HG02678 (cell line): ENCODE measurements at regions not wholly inside any gene's neighbourhood (a gene's known extent, or its start where the extent isn't known, plus 50 kb on each side); places are given as distances from the start of the nearest gene placed in this dataset.
"Not testable (repeated sequence)": the region's sequence is repeated elsewhere in the genome, so short reads cannot be mapped to it uniquely, and the experiment has no call there.

Experiments
- ATAC-seq: cut with Tn5 transposase; IDR thresholded peaks from one replicate; pipeline ENCODE4 v1.9.1; 2021; ENCODE audit warnings: mild to moderate bottlenecking, moderate library complexity; ENCODE audit not compliant: unreplicated experiment

GRCh38 chr11:100409267-100409666, 277.8 kb upstream of the ARHGAP42 start:
- not testable (repeated sequence) for ATAC-seq

- no peak for ATAC-seq
Measured at GRCh38 chr11:100419518-100419917, 267.6 kb upstream of the ARHGAP42 start.

GRCh38 chr11:100434821-100435641, 252.1 kb upstream of the ARHGAP42 start:
- ATAC-seq: no peak

- ATAC-seq: no peak
Measured at GRCh38 chr11:100438376-100438775, 248.7 kb upstream of the ARHGAP42 start.

GRCh38 chr11:100441086-100441485, 246.0 kb upstream of the ARHGAP42 start:
- no peak for ATAC-seq

- no peak for ATAC-seq
Measured at GRCh38 chr11:100442017-100442416, 245.1 kb upstream of the ARHGAP42 start.

- ATAC-seq: no peak
Measured at GRCh38 chr11:100445231-100445735, 241.8 kb upstream of the ARHGAP42 start.

- ATAC-seq: not testable (repeated sequence)
Measured at GRCh38 chr11:100451801-100452460, 235.2 kb upstream of the ARHGAP42 start.

GRCh38 chr11:100459811-100460210, 227.3 kb upstream of the ARHGAP42 start:
- no peak for ATAC-seq

- no peak for ATAC-seq
Measured at GRCh38 chr11:100460426-100460825, 226.7 kb upstream of the ARHGAP42 start.

- ATAC-seq: no peak
Measured at GRCh38 chr11:100467821-100468508, 219.1 kb upstream of the ARHGAP42 start.

- ATAC-seq: no peak
Measured at GRCh38 chr11:100469835-100470234, 217.3 kb upstream of the ARHGAP42 start.

GRCh38 chr11:100472727-100473389, 214.2 kb upstream of the ARHGAP42 start:
- no peak for ATAC-seq

- ATAC-seq: no peak
Measured at GRCh38 chr11:100473390-100473740, 213.7 kb upstream of the ARHGAP42 start.

GRCh38 chr11:100484948-100485347, 202.1 kb upstream of the ARHGAP42 start:
- ATAC-seq: no peak

GRCh38 chr11:100498780-100499179, 188.3 kb upstream of the ARHGAP42 start:
- no peak for ATAC-seq

GRCh38 chr11:100501450-100501849, 185.6 kb upstream of the ARHGAP42 start:
- no peak for ATAC-seq

- no peak for ATAC-seq
Measured at GRCh38 chr11:100512475-100512874, 174.6 kb upstream of the ARHGAP42 start.

GRCh38 chr11:100515087-100515486, 172.0 kb upstream of the ARHGAP42 start:
- ATAC-seq: no peak

- no peak for ATAC-seq
Measured at GRCh38 chr11:100525197-100525596, 161.9 kb upstream of the ARHGAP42 start.

- no peak for ATAC-seq
Measured at GRCh38 chr11:100525635-100526034, 161.5 kb upstream of the ARHGAP42 start.
